ENCODE measurements at regions not wholly inside any gene's neighbourhood (a gene's known extent, or its start where the extent isn't known, plus 50 kb on each side); places are given as distances from the start of the nearest gene placed in this dataset.

DNA sequence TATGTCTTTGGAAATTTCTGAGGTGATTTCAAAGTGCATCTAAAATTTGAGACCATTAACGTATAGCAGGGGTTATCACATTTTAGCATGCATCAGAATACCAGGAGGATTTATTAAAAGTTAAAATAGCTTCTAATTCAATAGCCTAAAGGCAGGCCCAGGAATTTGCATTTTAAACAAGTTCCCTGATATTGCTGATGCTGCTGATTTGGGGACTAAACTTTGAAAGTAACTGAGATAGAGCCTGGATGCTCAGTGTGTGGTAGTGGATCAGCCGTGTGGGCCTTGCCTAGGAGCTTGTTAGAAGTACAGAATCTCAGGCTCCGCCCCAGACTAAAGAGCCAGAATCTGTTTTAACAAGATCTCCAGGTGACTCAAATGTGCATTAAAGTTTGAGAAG is 375.0 kb upstream of the FBXO33 start:
- TF ChIP-seq, protein P1, sequence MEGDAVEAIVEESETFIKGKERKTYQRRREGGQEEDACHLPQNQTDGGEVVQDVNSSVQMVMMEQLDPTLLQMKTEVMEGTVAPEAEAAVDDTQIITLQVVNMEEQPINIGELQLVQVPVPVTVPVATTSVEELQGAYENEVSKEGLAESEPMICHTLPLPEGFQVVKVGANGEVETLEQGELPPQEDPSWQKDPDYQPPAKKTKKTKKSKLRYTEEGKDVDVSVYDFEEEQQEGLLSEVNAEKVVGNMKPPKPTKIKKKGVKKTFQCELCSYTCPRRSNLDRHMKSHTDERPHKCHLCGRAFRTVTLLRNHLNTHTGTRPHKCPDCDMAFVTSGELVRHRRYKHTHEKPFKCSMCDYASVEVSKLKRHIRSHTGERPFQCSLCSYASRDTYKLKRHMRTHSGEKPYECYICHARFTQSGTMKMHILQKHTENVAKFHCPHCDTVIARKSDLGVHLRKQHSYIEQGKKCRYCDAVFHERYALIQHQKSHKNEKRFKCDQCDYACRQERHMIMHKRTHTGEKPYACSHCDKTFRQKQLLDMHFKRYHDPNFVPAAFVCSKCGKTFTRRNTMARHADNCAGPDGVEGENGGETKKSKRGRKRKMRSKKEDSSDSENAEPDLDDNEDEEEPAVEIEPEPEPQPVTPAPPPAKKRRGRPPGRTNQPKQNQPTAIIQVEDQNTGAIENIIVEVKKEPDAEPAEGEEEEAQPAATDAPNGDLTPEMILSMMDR (IDR thresholded peaks at IDR 0.05; ENCODE audit: insufficient read depth, low read length, poor library complexity, severe bottlenecking) = no peak
- H3K27me3 ChIP-seq (ENCODE audit: control insufficient read depth, insufficient read depth, low read length) = no peaks in the 10 kb centered on the region
- no peaks in the 10 kb centered on the region for H3K36me3 ChIP-seq (ENCODE audit: control insufficient read depth, insufficient read depth, low read length)
- no peak overlapping the region for H3K4me3 ChIP-seq (ENCODE audit: low read depth, low read length)
- DNase-seq (ENCODE audit: low read depth) = no peak

DNA sequence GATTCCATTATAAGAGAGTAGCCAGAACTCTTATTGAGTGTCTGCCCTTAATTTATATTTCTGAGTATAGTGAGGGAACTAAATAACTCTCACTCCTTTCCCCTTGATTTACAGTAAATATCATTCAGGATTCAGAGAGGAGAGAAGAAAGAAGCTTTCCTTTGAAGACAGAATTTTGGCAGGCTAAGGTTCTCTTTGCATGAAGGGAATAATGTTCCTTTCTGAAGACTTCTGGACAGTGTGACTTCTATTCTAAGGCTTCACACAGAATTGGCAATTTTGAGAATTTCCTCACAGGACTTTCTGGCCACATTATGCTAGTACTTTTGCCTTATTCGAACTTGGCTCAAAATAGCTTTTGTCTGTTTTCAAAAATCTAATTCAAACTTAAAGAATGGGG is 352.2 kb upstream of the FBXO33 start:
- TF ChIP-seq, protein P1 (IDR thresholded peaks at IDR 0.05; ENCODE audit: insufficient read depth, low read length, poor library complexity, severe bottlenecking) = no peak
- no peaks in the 10 kb centered on the region for H3K36me3 ChIP-seq (ENCODE audit: control insufficient read depth, insufficient read depth, low read length)
- H3K4me3 ChIP-seq (ENCODE audit: low read depth, low read length) = no peak overlapping the region
- DNase-seq (ENCODE audit: low read depth) = no peak
- no peaks in the 10 kb centered on the region for H3K27me3 ChIP-seq (ENCODE audit: control insufficient read depth, insufficient read depth, low read length)

DNA sequence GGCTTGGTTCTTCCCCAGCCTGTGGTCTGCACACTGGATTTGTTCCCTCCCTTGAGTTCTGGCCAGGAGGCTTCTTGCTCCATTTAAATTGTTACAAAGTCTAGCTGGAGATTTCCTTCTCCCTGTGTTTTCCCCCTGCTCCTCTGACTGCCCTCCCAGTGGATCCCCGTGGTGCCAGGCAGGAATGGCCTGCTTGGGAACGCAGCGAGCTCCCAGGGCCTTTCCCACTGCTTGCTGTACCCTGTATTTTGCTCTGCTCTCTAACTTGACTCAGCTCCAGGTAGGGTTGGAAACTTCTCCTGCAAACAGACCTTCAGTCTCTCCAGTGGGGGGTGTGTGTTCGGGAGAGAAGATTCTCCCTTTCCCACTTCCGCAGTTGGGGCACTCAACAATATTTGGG is 349.2 kb upstream of the FBXO33 start:
- H3K27me3 ChIP-seq (ENCODE audit: control insufficient read depth, insufficient read depth, low read length) = no peaks in the 10 kb centered on the region
- no peak for DNase-seq (ENCODE audit: low read depth)
- H3K36me3 ChIP-seq (ENCODE audit: control insufficient read depth, insufficient read depth, low read length) = no peaks in the 10 kb centered on the region
- TF ChIP-seq, protein P1 (IDR thresholded peaks at IDR 0.05; ENCODE audit: insufficient read depth, low read length, poor library complexity, severe bottlenecking) = no peak
- no peak overlapping the region for H3K4me3 ChIP-seq (ENCODE audit: low read depth, low read length)

DNA sequence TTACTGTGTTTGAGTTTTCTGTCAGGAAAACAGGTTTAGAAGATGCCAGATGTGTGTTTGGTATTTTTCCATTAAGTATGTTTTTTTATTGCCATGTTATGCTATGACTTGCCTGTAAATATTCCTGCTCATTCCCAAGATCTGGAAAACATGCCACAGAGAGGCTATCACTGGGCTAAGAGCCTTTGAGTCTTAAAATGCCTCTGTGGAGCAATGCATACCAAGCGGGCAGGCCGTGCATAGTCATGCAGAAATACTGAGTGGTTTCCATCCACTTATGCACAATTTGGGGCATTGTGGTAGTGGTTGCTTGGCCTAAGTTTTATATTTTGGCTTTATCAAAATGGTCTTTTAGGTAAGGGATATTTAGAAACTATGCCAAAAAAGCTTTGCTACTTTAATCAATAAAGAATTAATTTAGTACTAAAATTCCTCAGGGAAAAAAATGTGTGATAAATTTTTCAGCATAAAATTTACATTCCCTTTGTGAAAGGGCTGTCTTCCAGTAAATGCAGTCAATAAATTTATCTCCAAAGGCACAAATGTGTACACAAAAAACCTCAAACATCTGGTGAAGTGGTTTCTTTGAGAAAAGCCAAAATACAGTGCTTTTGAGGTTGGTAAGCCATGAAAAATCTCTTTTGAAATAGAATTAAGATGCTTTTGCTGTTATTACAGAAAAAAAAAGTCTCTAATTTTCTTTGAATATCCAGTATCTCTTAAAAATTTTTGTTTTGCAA is 341.3 kb upstream of the FBXO33 start:
- Histone ChIP-seq H3K36me3 (ENCODE audit: control insufficient read depth, insufficient read depth, low read length) (no peaks in the 10 kb centered on the region), H3K4me3 (ENCODE audit: low read depth, low read length) (no peak overlapping the region), H3K27me3 (ENCODE audit: control insufficient read depth, insufficient read depth, low read length) (no peaks in the 10 kb centered on the region)
- DNase-seq (ENCODE audit: low read depth) = no peak
- TF ChIP-seq, protein P1 (IDR thresholded peaks at IDR 0.05; ENCODE audit: insufficient read depth, low read length, poor library complexity, severe bottlenecking) = no peak

DNA sequence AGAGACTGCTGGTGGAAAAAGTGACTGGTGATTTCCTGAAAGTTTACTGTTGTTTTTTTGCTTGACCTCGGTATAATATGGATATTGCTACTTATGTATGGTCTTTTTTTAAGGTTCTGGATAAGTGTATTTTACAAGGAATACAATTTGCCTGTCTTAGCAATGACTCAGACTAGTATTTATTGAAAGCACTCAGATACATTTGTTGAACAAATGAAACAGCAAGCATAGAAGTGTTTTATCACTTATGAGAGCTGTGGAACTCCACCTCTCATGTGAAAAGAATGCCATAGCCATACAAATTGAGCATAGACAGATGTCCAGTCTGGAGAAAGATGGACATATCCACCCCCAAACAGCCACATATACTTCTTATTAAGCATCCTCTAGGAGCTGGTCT is 340.4 kb upstream of the FBXO33 start:
- H3K27me3 ChIP-seq (ENCODE audit: control insufficient read depth, insufficient read depth, low read length) = no peaks in the 10 kb centered on the region
- TF ChIP-seq, protein P1 (IDR thresholded peaks at IDR 0.05; ENCODE audit: insufficient read depth, low read length, poor library complexity, severe bottlenecking) = no peak
- no peak for DNase-seq (ENCODE audit: low read depth)
- H3K36me3 ChIP-seq (ENCODE audit: control insufficient read depth, insufficient read depth, low read length) = no peaks in the 10 kb centered on the region
- H3K4me3 ChIP-seq (ENCODE audit: low read depth, low read length) = no peak overlapping the region

DNA sequence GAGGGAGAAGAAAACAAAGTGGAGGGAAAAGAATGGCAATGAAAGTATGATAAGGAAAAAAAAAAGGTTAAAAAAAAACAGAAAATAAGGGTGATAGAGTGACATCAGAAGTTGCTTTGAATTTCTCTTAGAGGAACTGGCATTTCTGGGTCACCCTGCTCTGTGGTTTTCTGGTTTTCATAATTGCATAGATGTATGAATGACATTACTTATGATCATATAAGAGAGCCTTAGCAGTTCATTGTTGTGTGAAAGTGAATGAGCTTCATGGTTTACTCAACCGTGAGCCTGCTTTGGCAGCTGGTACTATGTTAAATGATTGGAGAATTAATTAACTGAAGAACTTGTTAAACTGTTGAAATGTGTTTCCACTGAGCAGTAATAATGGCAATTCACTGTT is 336.4 kb upstream of the FBXO33 start:
- no peak for DNase-seq (ENCODE audit: low read depth)
- Histone ChIP-seq H3K36me3 (ENCODE audit: control insufficient read depth, insufficient read depth, low read length) (no peaks in the 10 kb centered on the region), H3K27me3 (ENCODE audit: control insufficient read depth, insufficient read depth, low read length) (no peaks in the 10 kb centered on the region), H3K4me3 (ENCODE audit: low read depth, low read length) (no peak overlapping the region)
- TF ChIP-seq, protein P1 (IDR thresholded peaks at IDR 0.05; ENCODE audit: insufficient read depth, low read length, poor library complexity, severe bottlenecking) = no peak
